ENCODE measurements at regions not wholly inside any gene's neighbourhood (a gene's known extent, or its start where the extent isn't known, plus 50 kb on each side); places are given as distances from the start of the nearest gene placed in this dataset.
"Not testable (repeated sequence)": the region's sequence is repeated elsewhere in the genome, so short reads cannot be mapped to it uniquely, and the experiment has no call there.

GRCh38 chr16:9647981-9648701 lies 534.1 kb downstream of the GRIN2A start:
- DNase-seq (ENCODE audit: low spot score) = peak; percentile 11

- DNase-seq (ENCODE audit: low spot score) = no peak
Measured at GRCh38 chr16:9650284-9650683, 531.9 kb downstream of the GRIN2A start.

GRCh38 chr16:9655051-9655450 lies 527.2 kb downstream of the GRIN2A start:
- DNase-seq (ENCODE audit: low spot score) = no peak

- DNase-seq (ENCODE audit: low spot score) = no peak
Measured at GRCh38 chr16:9657641-9658040, 524.6 kb downstream of the GRIN2A start.

- DNase-seq (ENCODE audit: low spot score) = no peak
Measured at GRCh38 chr16:9658164-9658563, 524.1 kb downstream of the GRIN2A start.

- no peak for DNase-seq (ENCODE audit: low spot score)
Measured at GRCh38 chr16:9658586-9658985, 523.6 kb downstream of the GRIN2A start.

- no peak for DNase-seq (ENCODE audit: low spot score)
Measured at GRCh38 chr16:9660898-9661297, 521.3 kb downstream of the GRIN2A start.

- DNase-seq (ENCODE audit: low spot score) = no peak
Measured at GRCh38 chr16:9661336-9662017, 520.8 kb downstream of the GRIN2A start.

GRCh38 chr16:9663588-9663987 lies 518.6 kb downstream of the GRIN2A start:
- no peak for DNase-seq (ENCODE audit: low spot score)

- DNase-seq (ENCODE audit: low spot score) = no peak
Measured at GRCh38 chr16:9665851-9666271, 516.4 kb downstream of the GRIN2A start.

GRCh38 chr16:9666834-9667480 lies 515.3 kb downstream of the GRIN2A start:
- no peak for DNase-seq (ENCODE audit: low spot score)

- DNase-seq (ENCODE audit: low spot score) = no peak
Measured at GRCh38 chr16:9670033-9670432, 512.2 kb downstream of the GRIN2A start.

- not testable (repeated sequence) for DNase-seq (ENCODE audit: low spot score)
Measured at GRCh38 chr16:9670616-9671015, 511.6 kb downstream of the GRIN2A start.

GRCh38 chr16:9676560-9677300 lies 505.5 kb downstream of the GRIN2A start:
- not testable (repeated sequence) for DNase-seq (ENCODE audit: low spot score)

GRCh38 chr16:9677301-9677653 lies 505.0 kb downstream of the GRIN2A start:
- no peak for DNase-seq (ENCODE audit: low spot score)

- no peak for DNase-seq (ENCODE audit: low spot score)
Measured at GRCh38 chr16:9679213-9679767, 502.9 kb downstream of the GRIN2A start.

GRCh38 chr16:9680019-9680655 lies 502.1 kb downstream of the GRIN2A start:
- no peak for DNase-seq (ENCODE audit: low spot score)

- no peak for DNase-seq (ENCODE audit: low spot score)
Measured at GRCh38 chr16:9680968-9681367, 501.3 kb downstream of the GRIN2A start.

GRCh38 chr16:9681508-9681907 lies 500.7 kb downstream of the GRIN2A start:
- DNase-seq (ENCODE audit: low spot score) = no peak

GRCh38 chr16:9682320-9682719 lies 499.9 kb downstream of the GRIN2A start:
- DNase-seq (ENCODE audit: low spot score) = no peak

- DNase-seq (ENCODE audit: low spot score) = no peak
Measured at GRCh38 chr16:9683677-9684076, 498.6 kb downstream of the GRIN2A start.
